CD4-positive, alpha-beta T cell (primary cell): ENCODE measurements at regions not wholly inside any gene's neighbourhood (a gene's known extent, or its start where the extent isn't known, plus 50 kb on each side); places are given as distances from the start of the nearest gene placed in this dataset.

Experiments used
- ATAC-seq: fragments of 200-7000 bp; cut with Tn5 transposase; one replicate; pipeline ENCODE4 v1.10.0; 2022; ENCODE audit warnings: mild to moderate bottlenecking; ENCODE audit not compliant: poor library complexity
- CTCF ChIA-PET: fragments of 350-600 bp; sonication (Branson Sonifier 250); formaldehyde crosslinking; loops from one replicate; lab custom pipeline; 2021; ENCODE audit warnings: antibody characterized with exemption, inconsistent platforms; lab: Charles Lee
- POLR2A ChIA-PET: fragments of 350-600 bp; sonication (Branson Sonifier 250); formaldehyde crosslinking; loops from one replicate; lab custom pipeline; 2021; ENCODE audit warnings: antibody characterized with exemption, inconsistent platforms; lab: Charles Lee
- DNase-seq, 14 experiments: peaks; one replicate each; pipeline ENCODE4 v3.0.0-alpha.2; 2013 to 2020; ENCODE audit warnings: mixed read lengths in 2 of 14
- H3K27ac ChIP-seq, 2 donors: one replicate each; pipeline versions ENCODE4 v1.5.1 to v1.7.0; 2013; ENCODE audit warnings: low read length in 2 of 2, low read depth in 1 of 2, mild to moderate bottlenecking in 1 of 2
- H3K27me3 ChIP-seq, 2 experiments: 1 replicate in 1 of 2; 2 replicates in 1 of 2; pipeline versions ENCODE4 v1.6.1 to v1.7.0; 2013; ENCODE audit warnings: low read length in 2 of 2, control low read depth in 1 of 2, mild to moderate bottlenecking in 1 of 2, moderate library complexity in 1 of 2; ENCODE audit not compliant: insufficient read depth in 2 of 2, control insufficient read depth in 1 of 2
- H3K36me3 ChIP-seq: one replicate; pipeline ENCODE4 v1.6.1; 2013; ENCODE audit warnings: low read length, control low read depth; ENCODE audit not compliant: insufficient read depth
- H3K4me1 ChIP-seq: one replicate; pipeline ENCODE4 v1.6.1; 2013; ENCODE audit warnings: low read length, control low read depth; ENCODE audit not compliant: insufficient read depth
- H3K4me3 ChIP-seq: one replicate; pipeline ENCODE4 v1.5.1; 2013; ENCODE audit warnings: mild to moderate bottlenecking, low read length, moderate library complexity
- H3K9me3 ChIP-seq, 2 experiments: 1 replicate in 1 of 2; 2 replicates in 1 of 2; pipeline versions ENCODE4 v1.6.1 to v1.7.0; 2013; ENCODE audit warnings: low read length in 2 of 2, mild to moderate bottlenecking in 2 of 2, control low read depth in 1 of 2, moderate library complexity in 1 of 2; ENCODE audit not compliant: control insufficient read depth in 1 of 2, insufficient read depth in 1 of 2
- H3K27ac Mint-ChIP-seq: one replicate; pipeline ENCODE4 v1.8.0; 2020; ENCODE audit warnings: mixed read lengths
- H3K27me3 Mint-ChIP-seq: one replicate; pipeline ENCODE4 v1.8.0; 2021; ENCODE audit warnings: mixed read lengths
- H3K36me3 Mint-ChIP-seq: one replicate; pipeline ENCODE4 v1.8.0; 2021; ENCODE audit warnings: low read depth, mixed read lengths
- H3K4me1 Mint-ChIP-seq: one replicate; pipeline ENCODE4 v1.8.0; 2021; ENCODE audit warnings: low read depth, mixed read lengths
- H3K4me3 Mint-ChIP-seq: one replicate; pipeline ENCODE4 v1.8.0; 2020; ENCODE audit warnings: mild to moderate bottlenecking, mixed read lengths
- H3K9me3 Mint-ChIP-seq: one replicate; pipeline ENCODE4 v1.8.0; 2020; ENCODE audit warnings: mixed read lengths
- intact Hi-C, 2 experiments: fragments of 100-400 bp; cut with DNase I in 1 of 2; cut with micrococcal nuclease in 1 of 2; formaldehyde crosslinking; loops; one replicate each; pipeline versions ENCODE4 v1.15.1 to v1.9.0; 2023 to 2025; cut with DNase I, micrococcal nuclease
- TF ChIP-seq, protein P1 (sequence below): fragments of 200-600 bp; IDR thresholded peaks from one replicate; pipeline ENCODE4 v1.8.0; 2022; ENCODE audit warnings: antibody characterized with exemption, mild to moderate bottlenecking

DNA sequence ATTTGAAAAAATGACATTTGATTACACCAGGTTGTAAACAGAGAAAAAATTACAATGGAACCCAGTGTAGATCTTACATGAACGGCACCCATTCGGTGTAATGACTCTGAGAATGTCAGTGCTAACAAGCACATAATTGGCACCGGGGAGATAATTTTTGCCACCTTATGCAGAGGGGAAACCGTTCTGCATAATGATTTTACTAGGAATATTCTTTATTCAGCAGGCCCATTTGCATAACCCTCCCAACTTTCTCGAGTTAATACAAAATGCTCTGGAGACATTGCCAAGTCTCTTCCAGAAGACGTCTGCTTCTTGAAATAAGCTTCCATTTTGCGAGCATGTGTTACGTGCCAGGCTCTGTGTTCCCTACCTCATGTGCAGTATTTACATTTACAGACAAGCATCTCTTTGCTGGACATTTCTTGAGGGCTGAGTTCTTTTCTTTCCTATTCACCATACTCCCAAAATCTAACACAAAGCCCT lies 275.8 kb downstream of the MIAT start:
- no peak overlapping the region for H3K4me3 ChIP-seq
- H3K4me1 ChIP-seq = no peaks in the 10 kb centered on the region
- no peak overlapping the region for H3K27ac ChIP-seq
- CTCF ChIA-PET = no interaction called here
- H3K36me3 ChIP-seq = no peaks in the 10 kb centered on the region
- H3K36me3 Mint-ChIP-seq = no peaks in the 10 kb centered on the region
- intact Hi-C loops = no loop called here
- POLR2A ChIA-PET = no interaction called here
- H3K27me3 ChIP-seq = no peaks in the 10 kb centered on the region
- DNase-seq = no peak
- no peak overlapping the region for H3K4me3 Mint-ChIP-seq
- no peak for ATAC-seq
- H3K27ac Mint-ChIP-seq = no peak overlapping the region
- peaks cover 3% of the 10 kb centered on the region for H3K9me3 Mint-ChIP-seq
- TF ChIP-seq, protein P1, sequence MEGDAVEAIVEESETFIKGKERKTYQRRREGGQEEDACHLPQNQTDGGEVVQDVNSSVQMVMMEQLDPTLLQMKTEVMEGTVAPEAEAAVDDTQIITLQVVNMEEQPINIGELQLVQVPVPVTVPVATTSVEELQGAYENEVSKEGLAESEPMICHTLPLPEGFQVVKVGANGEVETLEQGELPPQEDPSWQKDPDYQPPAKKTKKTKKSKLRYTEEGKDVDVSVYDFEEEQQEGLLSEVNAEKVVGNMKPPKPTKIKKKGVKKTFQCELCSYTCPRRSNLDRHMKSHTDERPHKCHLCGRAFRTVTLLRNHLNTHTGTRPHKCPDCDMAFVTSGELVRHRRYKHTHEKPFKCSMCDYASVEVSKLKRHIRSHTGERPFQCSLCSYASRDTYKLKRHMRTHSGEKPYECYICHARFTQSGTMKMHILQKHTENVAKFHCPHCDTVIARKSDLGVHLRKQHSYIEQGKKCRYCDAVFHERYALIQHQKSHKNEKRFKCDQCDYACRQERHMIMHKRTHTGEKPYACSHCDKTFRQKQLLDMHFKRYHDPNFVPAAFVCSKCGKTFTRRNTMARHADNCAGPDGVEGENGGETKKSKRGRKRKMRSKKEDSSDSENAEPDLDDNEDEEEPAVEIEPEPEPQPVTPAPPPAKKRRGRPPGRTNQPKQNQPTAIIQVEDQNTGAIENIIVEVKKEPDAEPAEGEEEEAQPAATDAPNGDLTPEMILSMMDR = no peak
- no peaks in the 10 kb centered on the region for H3K4me1 Mint-ChIP-seq
- no peaks in the 10 kb centered on the region for H3K27me3 Mint-ChIP-seq
- H3K9me3 ChIP-seq = peaks cover 0 to 8% of the 10 kb centered on the region in 2 experiments

DNA sequence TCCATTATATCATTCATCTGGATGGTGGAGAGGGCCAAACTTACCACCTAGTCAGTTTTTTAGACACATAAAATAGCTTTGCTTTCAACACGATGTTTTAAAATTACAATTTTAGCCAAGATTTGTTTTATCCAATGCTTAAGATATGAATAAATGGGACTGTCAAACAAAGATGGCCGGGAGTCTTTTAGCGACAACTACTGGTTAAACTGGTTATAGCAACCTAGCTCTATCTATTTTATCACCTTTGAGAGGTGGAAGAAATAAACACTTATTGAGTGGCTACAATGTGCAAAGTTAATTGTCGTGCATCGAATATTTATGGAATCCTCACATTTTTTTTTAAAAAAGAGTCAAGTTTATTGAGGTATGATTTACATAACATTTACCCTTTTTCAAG lies 279.8 kb downstream of the MIAT start:
- ChIA-PET CTCF (no interaction called here), POLR2A (no interaction called here)
- DNase-seq (no peak), ATAC-seq (no peak)
- H3K9me3 ChIP-seq = peaks cover 0 to 9% of the 10 kb centered on the region in 2 experiments
- no peaks in the 10 kb centered on the region for H3K36me3 ChIP-seq
- no peaks in the 10 kb centered on the region for H3K4me1 ChIP-seq
- peaks cover 3% of the 10 kb centered on the region for H3K9me3 Mint-ChIP-seq
- no peak overlapping the region for H3K4me3 Mint-ChIP-seq
- intact Hi-C loops = no loop called here
- no peaks in the 10 kb centered on the region for H3K27me3 ChIP-seq
- H3K27ac Mint-ChIP-seq = no peak overlapping the region
- H3K27me3 Mint-ChIP-seq = no peaks in the 10 kb centered on the region
- no peaks in the 10 kb centered on the region for H3K4me1 Mint-ChIP-seq
- H3K4me3 ChIP-seq = no peak overlapping the region
- no peaks in the 10 kb centered on the region for H3K36me3 Mint-ChIP-seq
- TF ChIP-seq, protein P1 = no peak
- H3K27ac ChIP-seq = no peak overlapping the region

DNA sequence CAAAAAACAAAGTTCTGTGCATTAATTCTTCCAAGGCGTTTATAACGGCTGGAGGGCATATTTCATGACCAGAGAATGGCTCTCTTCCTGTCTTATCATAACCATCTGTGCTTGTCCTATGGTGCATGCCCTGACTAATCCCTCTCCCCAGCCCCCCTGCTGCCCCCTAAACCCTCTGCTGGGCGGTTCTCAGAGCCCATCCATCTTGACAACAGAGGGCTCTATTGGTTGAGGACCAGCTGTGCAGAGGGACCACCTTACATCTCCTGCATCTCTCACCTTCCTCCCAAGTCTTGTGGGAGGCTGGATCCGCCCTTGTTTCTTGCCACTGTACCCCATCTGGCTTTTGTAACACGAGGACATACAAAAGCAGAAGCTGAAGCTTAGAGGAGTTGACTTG lies 282.1 kb downstream of the MIAT start:
- no peak overlapping the region for H3K4me3 Mint-ChIP-seq
- intact Hi-C loops = no loop called here
- H3K27me3 Mint-ChIP-seq = no peaks in the 10 kb centered on the region
- no peak overlapping the region for H3K27ac Mint-ChIP-seq
- no peak overlapping the region for H3K27ac ChIP-seq
- ATAC-seq (no peak), DNase-seq (no peak)
- ChIA-PET CTCF (no interaction called here), POLR2A (no interaction called here)
- TF ChIP-seq, protein P1 = no peak
- no peaks in the 10 kb centered on the region for H3K27me3 ChIP-seq
- peaks cover 3% of the 10 kb centered on the region for H3K9me3 Mint-ChIP-seq
- peaks cover 0 to 9% of the 10 kb centered on the region in 2 experiments for H3K9me3 ChIP-seq
- no peaks in the 10 kb centered on the region for H3K36me3 ChIP-seq
- no peaks in the 10 kb centered on the region for H3K4me1 Mint-ChIP-seq
- no peaks in the 10 kb centered on the region for H3K4me1 ChIP-seq
- H3K36me3 Mint-ChIP-seq = no peaks in the 10 kb centered on the region
- no peak overlapping the region for H3K4me3 ChIP-seq
